Body of pancreas (tissue), 4 donors: ENCODE measurements at regions not wholly inside any gene's neighbourhood (a gene's known extent, or its start where the extent isn't known, plus 50 kb on each side); places are given as distances from the start of the nearest gene placed in this dataset.

Source experiments
- ATAC-seq: fragments of 150-250 bp; one replicate; pipeline ENCODE4 v1.9.1; 2016
- DNase-seq, 4 donors: peaks; one replicate each; pipeline ENCODE4 v3.0.0-alpha.2; 2019
- H3K27ac ChIP-seq, 4 donors: fragments of 200-600 bp; sonication (generic); 1 replicate in 3 of 4; 2 replicates in 1 of 4; pipeline versions ENCODE4 v1.5.1 to v1.6.1; 2016 to 2019; ENCODE audit warnings: mild to moderate bottlenecking in 1 of 4, mixed read lengths in 1 of 4, moderate library complexity in 1 of 4
- H3K27me3 ChIP-seq, 2 donors: fragments of 200-600 bp; sonication (generic); one replicate each; pipeline ENCODE4 v1.6.0; 2016; ENCODE audit warnings: mild to moderate bottlenecking in 1 of 2
- H3K36me3 ChIP-seq, 2 donors: fragments of 200-600 bp; sonication (generic); replicated peaks in 1 of 2; 2 replicates each; pipeline ENCODE4 v1.5.1; 2016; ENCODE audit warnings: low read depth in 2 of 2; ENCODE audit not compliant: insufficient read depth in 1 of 2
- H3K4me1 ChIP-seq: fragments of 200-600 bp; sonication (generic); one replicate; pipeline ENCODE4 v1.6.0; 2016
- H3K4me3 ChIP-seq, 2 donors: fragments of 200-600 bp; sonication (generic); 1 replicate in 1 of 2; 2 replicates in 1 of 2; pipeline ENCODE4 v1.5.1; 2016 to 2019
- H3K9me3 ChIP-seq, 3 donors: fragments of 200-600 bp; sonication (generic); 1 replicate in 2 of 3; 2 replicates in 1 of 3; pipeline ENCODE4 v1.5.1; 2016
- CTCF ChIP-seq, 7 experiments: fragments of 450-650 bp in 4 of 7; fragments of 200-600 bp in 3 of 7; sonication (generic) in 3 of 7; IDR thresholded peaks; one replicate each; pipeline ENCODE4 v1.5.1; 2016 to 2019; ENCODE audit warnings: antibody characterized with exemption in 7 of 7
- POLR2A ChIP-seq, 3 donors: fragments of 450-650 bp; IDR thresholded peaks; one replicate each; pipeline ENCODE4 v1.6.1; 2016; ENCODE audit warnings: antibody characterized with exemption in 3 of 3, mild to moderate bottlenecking in 2 of 3
- WGBS, 2 donors: methylation state at CpG; one replicate each; pipeline ENCODE4 v1.1.5; 2017; 5-methylcytosine and 5-hydroxymethylcytosine counted together
- intact Hi-C: fragments of 100-400 bp; cut with DNase I; formaldehyde crosslinking; loops from one replicate; pipeline ENCODE4 v1.15.1; 2023

DNA sequence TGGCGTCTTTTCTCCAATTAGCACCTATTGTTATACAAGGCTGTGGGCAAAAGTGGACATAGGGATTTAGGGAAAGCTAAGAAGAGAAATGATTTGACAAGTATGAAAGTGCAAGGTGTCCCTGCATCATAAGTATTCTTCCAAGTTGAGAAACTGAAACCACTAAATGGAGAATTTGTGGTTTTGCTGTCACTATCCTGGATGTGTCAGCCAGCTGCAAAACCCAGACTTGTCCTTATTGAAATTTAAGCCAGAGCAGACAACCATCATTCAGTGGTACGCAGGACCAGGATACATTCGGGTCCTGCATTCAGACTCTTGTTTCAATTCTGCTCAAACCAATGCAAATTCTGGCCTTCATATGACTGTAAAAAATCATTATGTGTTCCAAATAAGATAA is 384.8 kb upstream of the TGFBR2 start:
- ATAC-seq (no peak), DNase-seq (no peak)
- Histone ChIP-seq H3K4me1 (no peaks in the 10 kb centered on the region), H3K4me3 (no peak overlapping the region), H3K27ac (no peak overlapping the region), H3K9me3 (no peaks in the 10 kb centered on the region), H3K36me3 (no peaks in the 10 kb centered on the region), H3K27me3 (no peaks in the 10 kb centered on the region)
- TF ChIP-seq POLR2A (IDR thresholded peaks at IDR 0.05): no peak
- no peak for TF ChIP-seq CTCF (IDR thresholded peaks at IDR 0.05)
- intact Hi-C loops: no loop called here
- 68 to 79% methylated on average over 3 of the region's 3 CpGs for WGBS, 2 donors

- Histone ChIP-seq H3K27me3 (no peaks in the 10 kb centered on the region), H3K4me3 (no peak overlapping the region), H3K9me3 (no peaks in the 10 kb centered on the region), H3K36me3 (no peaks in the 10 kb centered on the region), H3K27ac (no peak overlapping the region), H3K4me1 (peaks cover under 1% of the 10 kb centered on the region)
- ATAC-seq (no peak), DNase-seq (no peak)
- 65 to 66% methylated on average over 2 of the region's 2 CpGs for WGBS, 2 donors
- intact Hi-C loops: no loop called here
- no peak for TF ChIP-seq CTCF (IDR thresholded peaks at IDR 0.05)
- no peak for TF ChIP-seq POLR2A (IDR thresholded peaks at IDR 0.05)
These were observed 384.0 kb upstream of the TGFBR2 start for GRCh38 chr3:30222441-30222840.

DNA sequence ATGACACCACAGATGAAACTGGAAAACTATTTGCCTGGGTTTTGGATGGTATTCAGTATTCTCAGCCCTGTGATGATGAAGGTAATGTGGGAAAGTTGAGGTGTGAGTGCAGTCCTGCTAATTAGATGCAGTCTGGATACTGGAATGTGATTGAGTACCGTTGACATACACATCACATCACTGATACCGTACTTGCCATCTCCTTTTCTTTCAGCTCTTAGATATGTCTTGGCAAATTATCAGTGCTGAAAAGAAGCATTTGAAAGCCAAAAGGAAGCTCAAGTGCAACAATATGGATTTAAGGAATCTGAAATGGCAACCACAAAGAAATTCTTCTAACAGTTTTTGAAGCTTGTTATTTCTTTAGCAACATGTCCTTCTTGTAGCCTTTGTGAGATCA is 381.4 kb upstream of the TGFBR2 start:
- WGBS, 2 donors: 77 to 78% methylated on average over 2 of the region's 2 CpGs
- Histone ChIP-seq H3K4me3 (no peak overlapping the region), H3K27ac (no peak overlapping the region), H3K9me3 (no peaks in the 10 kb centered on the region), H3K27me3 (no peaks in the 10 kb centered on the region), H3K4me1 (peaks cover 9% of the 10 kb centered on the region), H3K36me3 (no peaks in the 10 kb centered on the region)
- TF ChIP-seq POLR2A (IDR thresholded peaks at IDR 0.05) (no peak), CTCF (IDR thresholded peaks at IDR 0.05) (no peak)
- DNase-seq (no peak), ATAC-seq (no peak)
- intact Hi-C loops: no loop called here

DNA sequence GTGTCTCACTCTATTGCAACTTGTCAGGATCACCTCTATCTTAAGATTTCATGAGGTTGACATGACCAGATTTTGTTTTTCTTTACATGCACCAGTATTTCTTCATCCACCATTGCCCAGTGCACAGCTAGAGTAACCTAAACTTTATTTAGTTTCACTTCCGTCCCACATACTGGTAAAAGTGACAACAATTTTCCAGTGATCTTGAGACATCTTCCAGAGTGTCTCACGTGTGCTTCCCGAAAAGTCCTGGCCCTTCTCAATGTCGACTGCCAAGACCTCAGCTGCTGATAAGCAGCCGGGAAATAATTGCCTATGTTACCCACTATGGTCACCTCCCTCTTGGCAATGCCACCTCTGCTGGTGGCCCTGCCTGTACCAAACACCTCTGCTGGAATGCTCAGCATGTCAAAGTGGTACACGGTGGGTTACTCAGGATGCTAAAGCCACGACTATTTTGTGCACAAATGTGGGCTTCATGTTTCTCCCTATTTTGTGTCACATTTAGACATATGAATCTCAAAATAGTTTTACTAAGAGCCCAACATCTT is 379.7 kb upstream of the TGFBR2 start:
- H3K36me3 ChIP-seq: no peaks in the 10 kb centered on the region
- H3K4me3 ChIP-seq: no peak overlapping the region
- peaks cover 9% of the 10 kb centered on the region for H3K4me1 ChIP-seq
- no peak for ATAC-seq
- WGBS, 2 donors: 84 to 87% methylated on average over 7 of the region's 7 CpGs
- no peak overlapping the region for H3K27ac ChIP-seq
- intact Hi-C loops: no loop called here
- no peaks in the 10 kb centered on the region for H3K27me3 ChIP-seq
- no peak for DNase-seq
- TF ChIP-seq POLR2A (IDR thresholded peaks at IDR 0.05) (no peak), CTCF (IDR thresholded peaks at IDR 0.05) (no peak)
- no peaks in the 10 kb centered on the region for H3K9me3 ChIP-seq

DNA sequence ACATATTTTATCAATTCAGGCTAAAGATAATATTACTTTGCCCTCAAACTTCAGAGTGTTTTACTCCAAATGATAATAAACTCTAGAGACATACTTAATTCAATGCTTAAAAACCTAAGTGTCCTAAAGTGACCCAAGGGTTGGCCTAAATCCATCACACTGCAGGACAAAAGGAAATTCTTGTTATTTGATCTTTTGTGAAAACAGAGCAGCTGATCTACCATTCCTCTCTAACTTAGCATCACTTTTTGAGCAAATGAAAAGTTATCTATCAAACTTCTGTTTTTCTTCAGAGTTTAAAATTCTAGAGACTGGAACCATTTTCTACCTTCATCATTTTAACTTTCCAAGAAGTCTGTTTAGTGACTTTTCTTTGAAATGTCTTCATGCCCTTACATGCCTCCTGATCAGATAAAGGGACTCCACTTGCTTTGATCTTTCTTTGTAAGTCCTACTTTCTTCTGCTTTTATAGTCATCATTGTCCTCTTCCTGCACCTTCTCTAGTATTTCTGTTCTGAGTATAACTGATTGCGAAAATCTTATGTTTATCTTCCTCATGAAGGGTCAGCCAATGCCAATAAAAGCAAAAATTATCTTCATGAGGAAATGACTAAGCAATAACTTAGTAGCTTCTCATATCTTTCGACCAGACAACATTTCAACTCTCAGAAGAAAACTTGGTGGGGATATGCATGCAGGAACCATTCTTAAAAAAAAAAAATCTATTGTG is 378.7 kb upstream of the TGFBR2 start:
- Histone ChIP-seq H3K9me3 (no peaks in the 10 kb centered on the region), H3K4me3 (no peak overlapping the region), H3K27ac (no peak overlapping the region), H3K4me1 (peaks cover 9% of the 10 kb centered on the region), H3K36me3 (no peaks in the 10 kb centered on the region), H3K27me3 (no peaks in the 10 kb centered on the region)
- no peak for DNase-seq
- ATAC-seq: peak; percentile 50
- 21 to 25% methylated on average over 2 of the region's 2 CpGs for WGBS, 2 donors
- TF ChIP-seq CTCF (IDR thresholded peaks at IDR 0.05) (no peak), POLR2A (IDR thresholded peaks at IDR 0.05) (no peak)
- intact Hi-C loops: no loop called here
